ENCODE measurements at regions not wholly inside any gene's neighbourhood (a gene's known extent, or its start where the extent isn't known, plus 50 kb on each side); places are given as distances from the start of the nearest gene placed in this dataset.

DNA sequence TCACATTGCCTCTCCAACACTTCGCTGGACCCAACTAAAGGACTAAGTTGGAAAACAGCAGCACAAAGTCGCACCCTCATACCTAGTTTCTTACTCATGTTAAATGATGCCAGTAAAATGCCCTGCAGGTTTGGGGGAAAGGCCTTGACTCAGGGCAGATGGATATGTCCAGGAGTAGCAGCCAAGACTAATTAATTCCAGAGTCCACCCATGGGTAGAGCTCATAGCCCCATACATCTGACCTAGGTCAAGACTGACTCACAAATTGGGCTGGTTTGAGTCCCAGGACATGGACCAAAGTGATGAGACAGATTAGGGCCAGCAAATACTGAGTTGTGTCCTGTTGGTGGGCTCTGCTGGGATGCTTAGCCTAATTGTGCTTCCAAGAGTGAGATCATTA, 224.0 kb upstream of the BTG1 start:
- no peaks in the 10 kb centered on the region for H3K79me2 ChIP-seq (replicated peaks; ENCODE audit: insufficient read depth)
- no peak overlapping the region for H3K4me3 ChIP-seq
- H3K27ac ChIP-seq (ENCODE audit: low read depth) = no peak overlapping the region
- Mint-ChIP-seq H3K27ac (no peak overlapping the region), H3K27me3 (ENCODE audit: insufficient read depth, low read depth, poor library complexity) (peaks cover 3% of the 10 kb centered on the region), H3K4me1 (peaks cover 3% of the 10 kb centered on the region; the same call in 2 of the 3 replicates), H3K9me3 (no peaks in the 10 kb centered on the region; the same call in 2 of the 3 replicates), H3K36me3 (ENCODE audit: low read depth) (no peaks in the 10 kb centered on the region), H3K4me3 (no peak overlapping the region)
- no peaks in the 10 kb centered on the region for H3K36me3 ChIP-seq (ENCODE audit: insufficient read depth)
- TF ChIP-seq NANOG (IDR thresholded peaks at IDR 0.05; ENCODE audit: borderline replicate concordance) (no peak), JUNB (IDR thresholded peaks at IDR 0.05; ENCODE audit: unreplicated experiment) (no peak), ZNF114 (CRISPR knock-in tag; IDR thresholded peaks at IDR 0.05) (no peak)
- no peaks in the 10 kb centered on the region for H4K20me1 ChIP-seq (replicated peaks; ENCODE audit: insufficient read depth)
- H3K4me1 ChIP-seq (ENCODE audit: insufficient read depth) = 0 out of 2 replicates have a peak, but pooled peaks cover 3% of the 10 kb centered on the region
- H3K9me2 ChIP-seq (ENCODE audit: insufficient read depth) = peaks cover 2% of the 10 kb centered on the region; the same call in 1 of the 2 replicates
- no peak overlapping the region for H3K4me2 ChIP-seq
- no peak for DNase-seq (ENCODE audit: low spot score)
- no peak overlapping the region for H2AFZ ChIP-seq
- H3K27me3 ChIP-seq (ENCODE audit: insufficient read depth) = no peaks in the 10 kb centered on the region
- no peaks in the 10 kb centered on the region for H3F3A ChIP-seq (replicated peaks; ENCODE audit: low read depth)
- ATAC-seq = no peak

DNA sequence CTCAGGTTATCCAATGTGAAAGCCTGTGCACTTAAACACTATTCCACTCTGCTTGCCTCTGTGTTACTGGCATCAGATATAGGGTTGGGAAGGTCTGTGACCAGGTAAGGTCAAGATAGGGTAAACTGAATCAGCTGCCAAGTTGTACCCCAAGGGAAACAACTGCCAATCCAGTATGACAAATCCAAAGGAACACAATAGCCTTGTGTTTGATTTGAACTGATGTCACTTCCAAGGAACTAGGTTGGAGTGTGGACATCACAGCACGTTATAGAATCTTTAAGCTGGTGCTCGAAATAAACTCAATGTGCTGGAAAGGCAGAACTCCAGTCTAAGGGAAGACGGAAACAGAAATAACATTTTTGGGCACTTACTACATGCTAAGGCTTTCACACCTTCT, 223.4 kb upstream of the BTG1 start:
- Histone ChIP-seq H3K36me3 (ENCODE audit: insufficient read depth) (no peaks in the 10 kb centered on the region), H3F3A (replicated peaks; ENCODE audit: low read depth) (no peaks in the 10 kb centered on the region), H3K4me3 (no peak overlapping the region), H3K27me3 (ENCODE audit: insufficient read depth) (no peaks in the 10 kb centered on the region), H3K4me2 (no peak overlapping the region), H3K79me2 (replicated peaks; ENCODE audit: insufficient read depth) (no peaks in the 10 kb centered on the region), H2AFZ (no peak overlapping the region), H4K20me1 (replicated peaks; ENCODE audit: insufficient read depth) (no peaks in the 10 kb centered on the region), H3K27ac (ENCODE audit: low read depth) (no peak overlapping the region), H3K9me2 (ENCODE audit: insufficient read depth) (peaks cover 2% of the 10 kb centered on the region; the same call in 1 of the 2 replicates), H3K4me1 (ENCODE audit: insufficient read depth) (0 out of 2 replicates have a peak, but pooled peaks cover 3% of the 10 kb centered on the region)
- no peak for ATAC-seq
- peaks cover 5% of the 10 kb centered on the region; the same call in 2 of the 3 replicates for H3K4me1 Mint-ChIP-seq
- TF ChIP-seq, protein P1, sequence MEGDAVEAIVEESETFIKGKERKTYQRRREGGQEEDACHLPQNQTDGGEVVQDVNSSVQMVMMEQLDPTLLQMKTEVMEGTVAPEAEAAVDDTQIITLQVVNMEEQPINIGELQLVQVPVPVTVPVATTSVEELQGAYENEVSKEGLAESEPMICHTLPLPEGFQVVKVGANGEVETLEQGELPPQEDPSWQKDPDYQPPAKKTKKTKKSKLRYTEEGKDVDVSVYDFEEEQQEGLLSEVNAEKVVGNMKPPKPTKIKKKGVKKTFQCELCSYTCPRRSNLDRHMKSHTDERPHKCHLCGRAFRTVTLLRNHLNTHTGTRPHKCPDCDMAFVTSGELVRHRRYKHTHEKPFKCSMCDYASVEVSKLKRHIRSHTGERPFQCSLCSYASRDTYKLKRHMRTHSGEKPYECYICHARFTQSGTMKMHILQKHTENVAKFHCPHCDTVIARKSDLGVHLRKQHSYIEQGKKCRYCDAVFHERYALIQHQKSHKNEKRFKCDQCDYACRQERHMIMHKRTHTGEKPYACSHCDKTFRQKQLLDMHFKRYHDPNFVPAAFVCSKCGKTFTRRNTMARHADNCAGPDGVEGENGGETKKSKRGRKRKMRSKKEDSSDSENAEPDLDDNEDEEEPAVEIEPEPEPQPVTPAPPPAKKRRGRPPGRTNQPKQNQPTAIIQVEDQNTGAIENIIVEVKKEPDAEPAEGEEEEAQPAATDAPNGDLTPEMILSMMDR (conservative IDR thresholded peaks at IDR 0.05; ENCODE audit: low read depth in 2 of 2) = no peak
- TF ChIP-seq CREB1 (CRISPR knock-in tag; IDR thresholded peaks at IDR 0.05; ENCODE audit: low read depth) = no peak
- no peak overlapping the region for H3K4me3 Mint-ChIP-seq
- no peaks in the 10 kb centered on the region for H3K9me3 Mint-ChIP-seq
- H3K27ac Mint-ChIP-seq = no peak overlapping the region
- DNase-seq (ENCODE audit: low spot score) = no peak
- H3K36me3 Mint-ChIP-seq (ENCODE audit: low read depth) = no peaks in the 10 kb centered on the region
- peaks cover 3% of the 10 kb centered on the region for H3K27me3 Mint-ChIP-seq (ENCODE audit: insufficient read depth, low read depth, poor library complexity)

DNA sequence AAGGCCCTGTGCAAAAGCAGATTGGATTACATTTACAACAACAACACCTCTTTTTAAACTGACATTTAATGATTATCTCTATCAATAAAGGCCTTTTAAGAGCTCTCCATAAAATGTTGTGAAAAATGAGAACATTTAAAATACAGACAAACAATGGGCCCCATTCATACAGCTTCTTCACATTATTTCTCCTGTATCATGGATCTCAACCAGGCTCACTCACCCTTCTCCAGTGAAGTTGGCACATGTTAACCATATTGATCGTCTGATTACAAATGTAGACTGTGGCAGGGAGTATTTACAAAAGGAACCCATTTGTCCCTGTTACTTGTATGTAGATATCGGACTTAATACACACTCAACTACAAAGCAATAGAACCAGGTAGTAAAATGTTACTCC, 220.2 kb upstream of the BTG1 start:
- Histone ChIP-seq H4K20me1 (replicated peaks; ENCODE audit: insufficient read depth) (no peaks in the 10 kb centered on the region), H3K9me2 (ENCODE audit: insufficient read depth) (no peaks in the 10 kb centered on the region), H3K79me2 (replicated peaks; ENCODE audit: insufficient read depth) (no peaks in the 10 kb centered on the region), H3F3A (replicated peaks; ENCODE audit: low read depth) (no peaks in the 10 kb centered on the region), H3K27me3 (ENCODE audit: insufficient read depth) (no peaks in the 10 kb centered on the region), H2AFZ (no peak overlapping the region), H3K4me3 (no peak overlapping the region), H3K27ac (ENCODE audit: low read depth) (no peak overlapping the region), H3K4me1 (ENCODE audit: insufficient read depth) (peaks cover 10% of the 10 kb centered on the region; the same call in 1 of the 2 replicates), H3K36me3 (ENCODE audit: insufficient read depth) (no peaks in the 10 kb centered on the region), H3K4me2 (no peak overlapping the region)
- no peaks in the 10 kb centered on the region for H3K9me3 Mint-ChIP-seq
- H3K4me1 Mint-ChIP-seq = peaks cover 18% of the 10 kb centered on the region
- no peaks in the 10 kb centered on the region for H3K36me3 Mint-ChIP-seq (ENCODE audit: low read depth)
- no peak for DNase-seq (ENCODE audit: low spot score)
- H3K27me3 Mint-ChIP-seq (ENCODE audit: insufficient read depth, low read depth, poor library complexity) = no peaks in the 10 kb centered on the region
- no peak for ATAC-seq
- no peak overlapping the region for H3K27ac Mint-ChIP-seq
- H3K4me3 Mint-ChIP-seq = no peak overlapping the region
- no peak for TF ChIP-seq JUNB (IDR thresholded peaks at IDR 0.05; ENCODE audit: unreplicated experiment)
- no peak for TF ChIP-seq STAT1 (IDR thresholded peaks at IDR 0.05; ENCODE audit: unreplicated experiment)
- TF ChIP-seq, protein P2, sequence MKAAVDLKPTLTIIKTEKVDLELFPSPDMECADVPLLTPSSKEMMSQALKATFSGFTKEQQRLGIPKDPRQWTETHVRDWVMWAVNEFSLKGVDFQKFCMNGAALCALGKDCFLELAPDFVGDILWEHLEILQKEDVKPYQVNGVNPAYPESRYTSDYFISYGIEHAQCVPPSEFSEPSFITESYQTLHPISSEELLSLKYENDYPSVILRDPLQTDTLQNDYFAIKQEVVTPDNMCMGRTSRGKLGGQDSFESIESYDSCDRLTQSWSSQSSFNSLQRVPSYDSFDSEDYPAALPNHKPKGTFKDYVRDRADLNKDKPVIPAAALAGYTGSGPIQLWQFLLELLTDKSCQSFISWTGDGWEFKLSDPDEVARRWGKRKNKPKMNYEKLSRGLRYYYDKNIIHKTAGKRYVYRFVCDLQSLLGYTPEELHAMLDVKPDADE (IDR thresholded peaks at IDR 0.05) = no peak
- no peak for TF ChIP-seq EZH2 (IDR thresholded peaks at IDR 0.05; ENCODE audit: low read depth, unreplicated experiment)
- no peak for TF ChIP-seq NANOG (IDR thresholded peaks at IDR 0.05; ENCODE audit: borderline replicate concordance)
- TF ChIP-seq, protein P1 (conservative IDR thresholded peaks at IDR 0.05; ENCODE audit: low read depth in 2 of 2) = no peak
- TF ChIP-seq POLR2AphosphoS5 (IDR thresholded peaks at IDR 0.05; ENCODE audit: low read depth) = no peak

Measured in GM23338 (cell line).